Esophagus muscularis mucosa (tissue), 4 donors: ENCODE measurements at regions not wholly inside any gene's neighbourhood (a gene's known extent, or its start where the extent isn't known, plus 50 kb on each side); places are given as distances from the start of the nearest gene placed in this dataset.

ENCODE experiments used
- DNase-seq: peaks from one replicate; pipeline ENCODE4 v3.0.0-alpha.2; 2017; ENCODE audit errors: extremely low spot score
- H3K27ac ChIP-seq, 4 donors: fragments of 200-600 bp; sonication (generic); replicated peaks in 1 of 4; 1 replicate in 3 of 4; 2 replicates in 1 of 4; pipeline ENCODE4 v1.5.1; 2016 to 2019; ENCODE audit warnings: mild to moderate bottlenecking in 1 of 4
- H3K27me3 ChIP-seq, 4 donors: fragments of 200-600 bp; sonication (generic); one replicate each; pipeline versions ENCODE4 v1.5.1 to v1.6.0; 2016 to 2019
- H3K36me3 ChIP-seq, 4 donors: fragments of 200-600 bp; sonication (generic); one replicate each; pipeline ENCODE4 v1.5.1; 2016 to 2019
- H3K4me1 ChIP-seq, 4 donors: fragments of 200-600 bp; sonication (generic); one replicate each; pipeline ENCODE4 v1.5.1; 2016 to 2019
- H3K4me3 ChIP-seq, 4 donors: fragments of 200-600 bp; sonication (generic); 1 replicate in 2 of 4; 2 replicates in 2 of 4; pipeline ENCODE4 v1.5.1; 2016 to 2019; ENCODE audit warnings: mild to moderate bottlenecking in 4 of 4, moderate library complexity in 1 of 4
- H3K9me3 ChIP-seq, 4 donors: fragments of 200-600 bp; sonication (generic); 1 replicate in 3 of 4; 2 replicates in 1 of 4; pipeline ENCODE4 v1.5.1; 2016 to 2019
- EP300 ChIP-seq: sonication (generic); formaldehyde crosslinking; IDR thresholded peaks from one replicate; pipeline ENCODE4 v1.6.1; 2017; ENCODE audit warnings: antibody characterized with exemption
- POLR2A ChIP-seq: fragments of 450-650 bp; IDR thresholded peaks from one replicate; pipeline ENCODE4 v1.6.1; 2017; ENCODE audit warnings: antibody characterized with exemption, moderate library complexity, mild to moderate bottlenecking, low read depth
- POLR2AphosphoS5 ChIP-seq, 2 donors: sonication (generic); formaldehyde crosslinking; IDR thresholded peaks; one replicate each; pipeline ENCODE4 v1.6.1; 2017; ENCODE audit warnings: antibody characterized with exemption in 2 of 2
- WGBS: methylation state at CpG from one replicate; pipeline ENCODE4 v1.1.5; 2018; 5-methylcytosine and 5-hydroxymethylcytosine counted together
- intact Hi-C: fragments of 100-400 bp; cut with DNase I; formaldehyde crosslinking; loops from one replicate; pipeline ENCODE4 v1.15.1; 2023
- TF ChIP-seq, protein P1 (sequence below), 3 experiments: fragments of 200-600 bp in 2 of 3; fragments of 450-650 bp in 1 of 3; sonication (generic) in 2 of 3; IDR thresholded peaks; one replicate each; pipeline ENCODE4 v1.5.1; 2017 to 2019; ENCODE audit warnings: antibody characterized with exemption in 3 of 3, mild to moderate bottlenecking in 2 of 3, moderate library complexity in 1 of 3

GRCh38 chr13:86000546-86000945 lies 201.3 kb upstream of the SLITRK6 start:
- no peak for TF ChIP-seq POLR2A
- TF ChIP-seq, protein P1, sequence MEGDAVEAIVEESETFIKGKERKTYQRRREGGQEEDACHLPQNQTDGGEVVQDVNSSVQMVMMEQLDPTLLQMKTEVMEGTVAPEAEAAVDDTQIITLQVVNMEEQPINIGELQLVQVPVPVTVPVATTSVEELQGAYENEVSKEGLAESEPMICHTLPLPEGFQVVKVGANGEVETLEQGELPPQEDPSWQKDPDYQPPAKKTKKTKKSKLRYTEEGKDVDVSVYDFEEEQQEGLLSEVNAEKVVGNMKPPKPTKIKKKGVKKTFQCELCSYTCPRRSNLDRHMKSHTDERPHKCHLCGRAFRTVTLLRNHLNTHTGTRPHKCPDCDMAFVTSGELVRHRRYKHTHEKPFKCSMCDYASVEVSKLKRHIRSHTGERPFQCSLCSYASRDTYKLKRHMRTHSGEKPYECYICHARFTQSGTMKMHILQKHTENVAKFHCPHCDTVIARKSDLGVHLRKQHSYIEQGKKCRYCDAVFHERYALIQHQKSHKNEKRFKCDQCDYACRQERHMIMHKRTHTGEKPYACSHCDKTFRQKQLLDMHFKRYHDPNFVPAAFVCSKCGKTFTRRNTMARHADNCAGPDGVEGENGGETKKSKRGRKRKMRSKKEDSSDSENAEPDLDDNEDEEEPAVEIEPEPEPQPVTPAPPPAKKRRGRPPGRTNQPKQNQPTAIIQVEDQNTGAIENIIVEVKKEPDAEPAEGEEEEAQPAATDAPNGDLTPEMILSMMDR (IDR thresholded peaks at IDR 0.05) = no peak
- TF ChIP-seq POLR2AphosphoS5 (IDR thresholded peaks at IDR 0.05) = no peak
- no peak for TF ChIP-seq EP300
- Histone ChIP-seq H3K27me3 (no peaks in the 10 kb centered on the region), H3K4me1 (no peaks in the 10 kb centered on the region), H3K9me3 (no peaks in the 10 kb centered on the region), H3K27ac (no peak overlapping the region), H3K36me3 (no peaks in the 10 kb centered on the region), H3K4me3 (no peak overlapping the region)
- intact Hi-C loops = no loop called here
- no peak for DNase-seq
- WGBS = 84% methylated on average over 2 of the region's 2 CpGs

DNA sequence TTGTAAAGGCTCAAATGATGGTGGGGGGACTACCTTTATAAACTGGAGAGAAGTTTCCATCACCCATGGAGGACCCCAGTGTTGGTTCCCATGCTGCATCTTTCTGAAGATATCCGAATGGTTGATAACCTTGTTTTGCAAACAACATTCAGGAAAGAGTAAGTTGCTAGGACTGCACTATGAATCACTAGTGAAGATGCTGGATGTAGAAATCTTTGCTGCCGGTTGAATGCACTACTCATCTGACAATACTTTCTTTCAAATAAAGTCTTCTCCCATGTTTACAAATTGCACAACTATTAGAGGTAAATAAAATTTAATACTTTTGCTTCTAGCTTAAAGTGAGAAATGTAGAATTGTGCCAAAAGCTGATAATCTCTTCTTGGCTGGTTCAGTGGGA lies 198.4 kb upstream of the SLITRK6 start:
- intact Hi-C loops = no loop called here
- no peaks in the 10 kb centered on the region for H3K9me3 ChIP-seq
- H3K4me3 ChIP-seq = no peak overlapping the region
- DNase-seq = no peak
- no peaks in the 10 kb centered on the region for H3K4me1 ChIP-seq
- H3K27me3 ChIP-seq = no peaks in the 10 kb centered on the region
- TF ChIP-seq EP300 (no peak), POLR2A (no peak), POLR2AphosphoS5 (IDR thresholded peaks at IDR 0.05) (no peak)
- TF ChIP-seq, protein P1 (IDR thresholded peaks at IDR 0.05) = no peak
- WGBS = 86% methylated on average over 2 of the region's 2 CpGs
- no peak overlapping the region for H3K27ac ChIP-seq
- no peaks in the 10 kb centered on the region for H3K36me3 ChIP-seq

DNA sequence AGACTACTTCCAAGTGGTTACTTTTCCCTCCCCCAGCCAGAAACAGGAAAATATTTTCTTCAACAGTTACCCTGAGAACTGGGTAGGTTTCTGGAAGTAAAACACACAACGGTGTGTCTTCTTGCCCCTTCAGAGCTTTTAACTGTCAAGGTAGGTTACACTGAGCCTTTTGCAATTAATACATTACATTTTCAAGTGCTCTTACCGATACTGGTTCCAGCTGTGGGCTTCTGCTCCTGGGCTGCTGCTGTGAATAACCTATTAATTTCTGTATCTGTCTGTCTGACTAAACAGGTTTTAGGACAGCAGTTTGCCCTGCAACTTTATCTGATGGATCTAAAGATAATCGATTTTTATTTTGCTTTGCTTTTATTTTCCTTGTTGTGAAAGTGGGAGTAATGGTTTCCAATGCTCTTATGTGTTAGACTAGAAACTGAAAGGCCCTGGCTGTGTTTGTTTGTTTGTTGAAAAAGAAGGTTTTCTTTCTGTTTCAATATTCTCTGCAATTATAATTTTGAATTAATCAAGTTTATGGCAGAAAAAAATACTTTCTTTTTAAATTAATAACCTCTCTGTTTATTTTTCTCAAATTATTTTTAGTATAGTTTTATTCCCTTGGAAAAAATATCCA lies 196.7 kb upstream of the SLITRK6 start:
- no peak for TF ChIP-seq POLR2AphosphoS5 (IDR thresholded peaks at IDR 0.05)
- TF ChIP-seq EP300 = no peak
- TF ChIP-seq, protein P1 (IDR thresholded peaks at IDR 0.05) = no peak
- no peak for TF ChIP-seq POLR2A
- 54% methylated on average over 3 of the region's 3 CpGs for WGBS
- no peaks in the 10 kb centered on the region for H3K36me3 ChIP-seq
- H3K4me3 ChIP-seq = no peak overlapping the region
- DNase-seq = no peak
- no peaks in the 10 kb centered on the region for H3K4me1 ChIP-seq
- H3K27me3 ChIP-seq = no peaks in the 10 kb centered on the region
- no peak overlapping the region for H3K27ac ChIP-seq
- intact Hi-C loops = no loop called here
- H3K9me3 ChIP-seq = no peaks in the 10 kb centered on the region

- TF ChIP-seq EP300 (no peak), POLR2A (no peak), POLR2AphosphoS5 (IDR thresholded peaks at IDR 0.05) (no peak)
- TF ChIP-seq, protein P1 (IDR thresholded peaks at IDR 0.05) = no peak
- WGBS = 93% methylated on average over 1 of the region's 1 CpG
- no peaks in the 10 kb centered on the region for H3K27me3 ChIP-seq
- H3K36me3 ChIP-seq = no peaks in the 10 kb centered on the region
- no peaks in the 10 kb centered on the region for H3K9me3 ChIP-seq
- no peak overlapping the region for H3K4me3 ChIP-seq
- DNase-seq = no peak
- H3K27ac ChIP-seq = no peak overlapping the region
- no peaks in the 10 kb centered on the region for H3K4me1 ChIP-seq
- intact Hi-C loops = no loop called here
Measured at GRCh38 chr13:85993567-85993966, 194.3 kb upstream of the SLITRK6 start.

DNA sequence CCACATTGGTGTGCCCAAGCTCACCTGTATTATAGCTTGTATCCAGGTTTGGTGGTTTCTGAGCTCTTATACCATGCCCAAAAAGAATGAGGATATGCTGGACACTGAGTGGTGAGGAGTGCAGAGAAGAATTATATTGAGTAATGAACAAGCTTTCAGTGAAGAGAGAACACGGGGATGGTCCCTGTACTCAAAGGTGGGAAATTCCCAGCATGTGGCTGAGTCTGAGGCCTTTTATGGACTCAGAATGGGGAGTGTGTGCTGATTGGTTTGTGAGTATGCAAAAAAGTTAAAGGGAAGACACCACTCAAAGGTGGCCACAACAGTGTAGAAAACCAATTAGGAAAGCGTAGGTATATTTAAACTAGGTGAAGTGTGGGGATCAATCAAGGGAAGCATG lies 191.2 kb upstream of the SLITRK6 start:
- no peak for DNase-seq
- Histone ChIP-seq H3K27me3 (no peaks in the 10 kb centered on the region), H3K4me1 (no peaks in the 10 kb centered on the region), H3K27ac (no peak overlapping the region), H3K4me3 (no peak overlapping the region), H3K36me3 (no peaks in the 10 kb centered on the region), H3K9me3 (no peaks in the 10 kb centered on the region)
- TF ChIP-seq, protein P1 (IDR thresholded peaks at IDR 0.05) = no peak
- no peak for TF ChIP-seq POLR2A
- TF ChIP-seq POLR2AphosphoS5 (IDR thresholded peaks at IDR 0.05) = no peak
- intact Hi-C loops = no loop called here
- WGBS = 73% methylated on average over 2 of the region's 2 CpGs
